Peyer's patch (tissue), 4 donors: ENCODE measurements at regions not wholly inside any gene's neighbourhood (a gene's known extent, or its start where the extent isn't known, plus 50 kb on each side); places are given as distances from the start of the nearest gene placed in this dataset.

ENCODE experiments used
- CTCF ChIP-seq, 6 experiments: fragments of 450-650 bp in 4 of 6; fragments of 200-600 bp in 2 of 6; sonication (generic) in 1 of 6; IDR thresholded peaks; one replicate each; pipeline ENCODE4 v1.5.1; 2017 to 2019; ENCODE audit warnings: antibody characterized with exemption in 6 of 6, mild to moderate bottlenecking in 3 of 6, moderate library complexity in 1 of 6
- POLR2A ChIP-seq, 2 donors: fragments of 450-650 bp; IDR thresholded peaks; one replicate each; pipeline ENCODE4 v1.5.1; 2017; ENCODE audit warnings: antibody characterized with exemption in 2 of 2, mild to moderate bottlenecking in 2 of 2, moderate library complexity in 2 of 2

- TF ChIP-seq CTCF (IDR thresholded peaks at IDR 0.05), result no peak
- no peak for TF ChIP-seq POLR2A (IDR thresholded peaks at IDR 0.05)
These were observed 177.3 kb downstream of the KLF13 start for GRCh38 chr15:31503758-31504461.
